ENCODE measurements at regions not wholly inside any gene's neighbourhood (a gene's known extent, or its start where the extent isn't known, plus 50 kb on each side); places are given as distances from the start of the nearest gene placed in this dataset.
A peak's percentile ranks its signal among the peaks of the same experiment; 100 is the strongest.
"Not testable (repeated sequence)": the region's sequence is repeated elsewhere in the genome, so short reads cannot be mapped to it uniquely, and the experiment has no call there.

DNA sequence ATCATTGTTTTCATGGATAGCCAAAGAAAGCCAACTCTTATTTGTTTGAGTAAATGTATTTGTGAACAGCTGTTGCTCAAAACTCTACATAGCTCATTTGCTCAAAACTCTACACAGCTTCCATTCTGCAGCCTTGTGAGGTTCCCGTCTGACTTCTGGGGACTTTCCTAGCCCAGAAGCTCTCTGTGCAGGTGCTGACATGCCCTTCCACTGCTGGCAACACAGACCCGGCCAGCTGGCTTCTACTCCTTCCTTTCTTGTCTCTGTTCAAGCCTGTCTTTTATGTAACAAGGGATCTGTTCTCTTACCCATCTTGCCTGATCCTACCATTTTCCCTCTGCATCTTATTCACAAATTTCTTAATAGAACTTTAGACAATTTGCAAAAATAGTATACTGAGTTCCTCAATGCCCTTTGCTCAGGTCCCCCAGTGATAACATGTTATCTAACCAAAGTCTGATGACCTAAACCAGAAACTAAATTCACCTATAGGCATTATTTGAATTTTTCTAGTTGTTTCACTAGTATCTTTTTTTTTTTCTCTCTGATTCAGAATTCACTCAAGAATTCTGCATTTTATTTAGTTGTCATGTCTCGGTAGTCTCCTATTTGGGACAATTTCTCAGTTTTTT, 556.5 kb upstream of the SEMA6A start:
- DNase-seq = no peak
- in situ Hi-C loops (cut with HindIII; ENCODE audit: low pct_ligation_motif_present, low pct_unique_long_range_greater_than_20kb, low sequenced_read_pairs) = no loop called here

DNA sequence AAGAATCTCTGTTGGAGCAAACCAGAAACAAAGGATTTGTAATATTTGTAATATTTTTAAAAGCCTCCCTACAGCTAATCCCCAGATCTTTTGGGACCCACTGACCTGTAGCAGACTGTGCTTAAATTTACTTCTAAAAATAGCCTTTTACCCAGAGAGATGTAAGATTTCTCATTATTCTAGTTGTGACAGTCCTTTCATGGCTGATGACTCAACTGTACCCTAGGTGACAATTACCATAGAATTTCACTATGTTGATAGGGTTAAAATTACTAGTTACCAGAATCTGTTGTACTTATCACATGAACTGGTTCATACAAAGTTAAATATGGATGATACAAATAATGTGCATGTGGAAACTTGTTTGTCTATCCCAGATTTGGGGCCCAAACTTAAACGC, 543.9 kb upstream of the SEMA6A start:
- DNase-seq = no peak
- in situ Hi-C loops (cut with HindIII; ENCODE audit: low pct_ligation_motif_present, low pct_unique_long_range_greater_than_20kb, low sequenced_read_pairs) = no loop called here

DNA sequence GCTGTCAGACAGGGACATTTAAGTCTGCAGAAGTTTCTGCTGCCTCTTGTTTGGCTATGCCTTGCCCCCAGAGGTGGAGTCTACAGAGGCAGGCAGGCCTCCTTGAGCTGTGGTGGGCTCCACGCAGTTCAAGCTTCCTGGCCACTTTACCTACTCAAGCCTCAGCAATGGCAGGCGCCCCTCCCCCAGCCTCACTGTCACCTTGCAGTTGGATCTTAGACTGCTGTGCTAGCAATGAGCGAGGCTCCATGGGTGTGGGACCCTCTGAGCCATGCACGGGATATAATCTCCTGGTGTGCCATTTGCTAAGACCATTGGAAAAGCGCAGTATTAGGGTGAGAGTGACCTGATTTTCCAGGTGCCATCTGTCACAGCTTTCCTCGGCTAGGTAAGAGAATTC, 542.7 kb upstream of the SEMA6A start:
- DNase-seq; in situ Hi-C loops (cut with HindIII; ENCODE audit: low pct_ligation_motif_present, low pct_unique_long_range_greater_than_20kb, low sequenced_read_pairs): not testable (repeated sequence)

DNA sequence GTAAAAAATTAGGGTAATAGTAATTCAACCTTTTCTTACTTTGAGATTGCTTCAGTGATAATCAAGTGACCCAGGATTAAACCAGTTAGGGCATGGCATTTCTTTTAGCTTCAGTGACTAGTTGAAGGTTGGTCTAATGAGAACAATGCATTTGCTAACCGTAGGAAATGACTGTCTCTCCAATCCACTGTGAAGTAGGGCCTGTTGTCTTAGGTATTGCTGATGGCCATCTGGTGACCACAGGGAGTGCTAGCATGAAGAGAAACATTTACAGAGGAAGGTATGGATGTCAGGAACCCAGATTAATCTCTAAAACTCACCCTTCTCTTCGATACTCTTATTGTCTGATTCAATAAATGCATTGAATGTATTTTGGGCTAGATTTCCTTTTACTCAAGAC, 535.9 kb upstream of the SEMA6A start:
- no peak for DNase-seq
- in situ Hi-C loops (cut with HindIII; ENCODE audit: low pct_ligation_motif_present, low pct_unique_long_range_greater_than_20kb, low sequenced_read_pairs) = no loop called here

DNA sequence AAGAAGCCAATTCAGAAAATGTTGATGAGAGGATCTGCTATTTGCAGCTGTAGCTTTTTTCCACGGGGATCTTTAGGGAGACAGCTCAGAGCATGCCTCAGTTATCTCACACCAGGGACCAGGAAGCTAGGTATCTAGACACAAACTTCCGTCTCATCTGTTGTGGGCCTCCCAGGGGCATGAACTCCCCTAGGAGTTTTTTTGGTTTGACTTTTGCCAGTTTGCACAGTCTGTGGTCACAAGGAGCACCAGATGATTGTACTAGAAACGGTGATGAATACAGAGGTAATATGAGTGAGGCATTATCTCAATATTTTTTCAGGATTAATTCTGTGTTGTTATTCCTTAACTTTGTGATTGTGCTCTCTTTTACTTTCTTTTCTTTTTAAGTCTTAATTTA, 533.2 kb upstream of the SEMA6A start:
- DNase-seq = no peak
- in situ Hi-C loops (cut with HindIII; ENCODE audit: low pct_ligation_motif_present, low pct_unique_long_range_greater_than_20kb, low sequenced_read_pairs) = no loop called here

DNA sequence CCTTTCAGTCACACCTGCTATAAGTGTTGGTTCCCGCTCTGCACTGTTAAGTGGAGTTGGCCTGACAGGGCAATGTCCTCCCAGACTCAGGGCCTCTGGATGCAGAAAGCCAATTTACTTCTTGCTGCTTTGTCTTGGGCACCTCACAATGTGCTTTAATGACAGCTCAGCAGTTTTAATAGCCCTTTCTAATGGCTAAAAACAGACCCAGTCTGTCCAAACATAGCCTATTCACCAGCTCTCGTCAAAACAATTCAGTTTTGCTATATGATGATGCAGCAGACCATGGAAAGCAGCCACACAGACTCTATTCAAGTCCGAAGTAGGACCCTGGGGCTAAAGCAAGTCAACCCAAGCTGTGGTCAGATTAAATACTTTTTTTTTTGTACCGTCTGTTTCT, 529.1 kb upstream of the SEMA6A start:
- DNase-seq = no peak
- in situ Hi-C loops (cut with HindIII; ENCODE audit: low pct_ligation_motif_present, low pct_unique_long_range_greater_than_20kb, low sequenced_read_pairs) = no loop called here

DNA sequence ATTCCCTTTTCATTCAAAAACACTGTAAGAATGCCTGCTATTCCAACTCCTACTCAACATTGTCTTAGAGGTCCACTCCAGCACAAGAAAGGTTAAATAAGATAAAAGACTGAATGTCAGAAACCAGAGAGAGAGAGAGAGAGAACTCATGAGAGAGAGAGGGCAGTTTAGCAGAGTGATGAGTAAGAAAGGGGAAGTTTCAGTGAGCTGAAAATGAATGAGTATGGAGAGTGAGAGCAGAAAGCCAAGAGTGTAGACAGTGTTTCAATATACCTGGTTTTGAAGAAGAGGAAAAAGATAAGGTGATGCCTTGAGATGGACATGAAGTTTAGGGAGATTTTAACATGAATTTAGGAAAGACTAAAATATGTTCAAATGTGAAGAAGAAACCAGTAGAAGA, 528.0 kb upstream of the SEMA6A start:
- DNase-seq = no peak
- in situ Hi-C loops (cut with HindIII; ENCODE audit: low pct_ligation_motif_present, low pct_unique_long_range_greater_than_20kb, low sequenced_read_pairs) = no loop called here

DNA sequence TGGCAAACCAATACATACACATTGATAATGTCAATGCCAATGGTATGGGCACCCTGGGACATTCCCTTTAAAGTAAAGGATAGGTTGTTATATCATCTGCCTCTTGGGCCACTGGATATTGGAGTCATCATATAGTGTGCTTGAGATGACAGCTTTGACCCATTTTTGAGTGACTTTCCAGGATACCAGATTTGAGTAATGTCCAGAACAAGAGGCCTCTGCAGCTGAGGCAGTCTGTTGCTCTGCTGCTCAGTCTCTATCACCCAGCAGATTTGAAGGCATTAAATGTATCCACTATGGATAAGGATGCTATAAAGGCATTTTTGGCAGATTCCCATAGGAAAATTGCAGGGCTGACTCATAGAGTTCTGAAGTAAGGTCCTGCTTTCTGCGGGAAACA, 525.6 kb upstream of the SEMA6A start:
- in situ Hi-C loops (cut with HindIII; ENCODE audit: low pct_ligation_motif_present, low pct_unique_long_range_greater_than_20kb, low sequenced_read_pairs) = no loop called here
- DNase-seq = no peak

DNA sequence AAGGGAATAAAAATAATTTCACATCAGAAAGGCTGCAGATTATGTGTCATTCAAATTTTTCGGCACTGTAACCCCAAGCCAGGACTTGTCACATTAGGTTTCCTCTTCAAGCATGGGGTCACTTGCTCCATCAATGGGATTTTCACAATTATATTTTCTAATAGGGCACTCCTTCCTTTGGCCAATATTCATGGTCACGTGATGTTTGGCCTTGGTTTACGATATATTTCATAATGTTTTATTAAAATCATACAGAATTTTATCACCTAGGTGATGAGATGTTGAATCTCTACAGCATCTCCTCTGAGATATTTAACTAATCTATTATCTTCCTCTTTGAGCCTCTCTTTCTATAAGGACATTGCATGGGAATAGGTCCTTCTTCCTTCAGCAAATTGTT, 523.5 kb upstream of the SEMA6A start:
- no peak for DNase-seq
- in situ Hi-C loops (cut with HindIII; ENCODE audit: low pct_ligation_motif_present, low pct_unique_long_range_greater_than_20kb, low sequenced_read_pairs) = no loop called here

DNA sequence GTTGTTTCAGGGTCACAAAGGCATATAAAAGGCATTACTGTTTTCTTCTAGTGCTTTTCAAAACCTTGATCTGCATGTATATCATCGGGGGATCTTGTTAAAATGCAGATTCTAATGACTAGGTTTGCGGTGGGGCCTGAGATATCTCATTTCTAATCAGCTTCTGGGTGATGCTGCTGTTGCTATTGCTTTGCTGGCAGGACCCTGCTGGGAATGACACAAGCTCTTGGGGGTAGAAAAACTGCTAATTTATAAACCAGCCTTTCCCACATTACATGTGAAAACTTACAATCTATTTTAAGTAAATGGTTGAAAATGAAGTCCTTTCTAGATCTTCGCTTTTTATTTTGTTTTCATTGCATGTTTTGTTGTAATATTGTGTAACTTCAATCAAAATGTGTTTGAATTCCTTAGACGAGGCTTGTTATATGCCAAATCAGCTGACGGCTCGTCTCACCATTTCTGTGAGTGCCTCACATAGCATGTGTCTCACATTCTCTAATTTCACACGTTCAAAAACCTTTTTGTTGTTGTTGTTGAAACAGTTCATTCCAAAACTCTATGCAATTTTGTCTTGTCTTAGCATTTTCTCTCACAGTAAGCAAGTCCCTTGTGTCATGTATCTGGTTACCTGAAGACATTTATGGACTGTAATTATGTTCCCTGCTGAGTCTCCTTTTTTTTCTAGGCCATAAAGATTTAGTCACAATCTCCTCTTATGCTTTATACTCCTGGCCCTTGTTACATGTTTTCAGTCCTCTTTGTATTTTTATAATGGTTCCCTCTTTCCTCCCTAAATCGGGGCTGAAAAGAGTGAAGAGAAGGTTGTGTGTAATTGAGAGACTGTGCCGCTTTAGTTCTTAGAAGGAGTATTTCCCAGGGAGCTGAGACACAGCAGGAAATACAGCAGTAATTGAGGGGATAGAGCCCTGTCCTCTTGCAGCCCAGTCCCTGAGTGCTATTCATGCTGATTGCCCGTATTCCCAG, 521.0 kb upstream of the SEMA6A start:
- DNase-seq = no peak
- in situ Hi-C loops (cut with HindIII; ENCODE audit: low pct_ligation_motif_present, low pct_unique_long_range_greater_than_20kb, low sequenced_read_pairs) = no loop called here

DNA sequence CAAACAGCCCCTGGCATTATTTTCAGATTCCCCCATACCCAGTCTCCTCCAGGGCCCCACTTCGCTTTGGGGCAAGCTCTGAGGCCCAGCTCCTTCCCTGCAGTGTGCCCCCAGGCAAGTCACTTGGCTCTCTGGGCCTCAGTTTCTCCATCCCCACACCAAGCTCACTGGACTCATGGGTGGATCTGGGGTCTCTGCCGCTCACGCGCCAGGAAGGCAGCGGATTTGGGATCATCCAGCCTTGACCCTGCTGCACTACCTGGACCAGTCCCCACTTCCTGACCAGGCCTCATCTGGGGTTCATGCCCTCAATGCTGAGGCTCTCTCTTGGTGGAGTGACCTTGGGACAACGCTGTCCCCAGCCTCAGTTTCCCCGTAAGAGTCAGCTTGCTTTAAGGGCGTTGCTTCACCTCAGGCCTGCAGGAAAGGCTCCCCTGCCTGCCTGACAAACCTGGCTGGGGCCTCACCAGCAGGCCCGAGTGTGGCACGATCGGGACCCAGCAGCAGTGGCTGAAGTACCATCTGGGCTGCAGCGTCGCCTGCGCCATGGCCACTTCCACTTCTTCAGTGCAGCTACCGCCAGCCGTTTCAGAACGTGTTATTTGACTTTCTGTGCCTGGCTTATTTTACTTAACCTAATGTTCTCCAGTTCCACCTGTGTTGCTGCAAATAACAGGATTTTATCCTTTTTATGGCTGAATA, 519.6 kb upstream of the SEMA6A start:
- no peak for DNase-seq
- in situ Hi-C loops (cut with HindIII; ENCODE audit: low pct_ligation_motif_present, low pct_unique_long_range_greater_than_20kb, low sequenced_read_pairs) = no loop called here

DNA sequence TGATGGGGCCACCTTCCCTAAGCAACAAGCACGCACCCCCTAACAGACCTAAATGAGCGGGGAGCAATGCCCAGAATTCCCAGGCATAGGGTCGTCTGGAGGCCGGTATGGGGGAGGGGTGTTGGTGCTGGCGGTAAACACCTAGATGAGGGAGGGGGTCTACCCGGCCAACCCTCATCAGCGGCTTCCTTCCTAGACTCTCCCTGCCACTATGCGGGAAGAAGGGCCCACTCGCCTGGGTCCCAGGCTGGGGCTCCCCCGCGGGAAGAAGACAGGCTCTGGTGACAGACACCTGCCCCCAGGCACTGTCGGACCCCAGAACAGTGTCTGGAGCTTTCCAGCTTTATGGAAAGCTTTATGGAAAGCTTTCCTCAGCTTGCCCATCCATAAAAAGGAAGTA, 519.0 kb upstream of the SEMA6A start:
- no peak for DNase-seq
- in situ Hi-C loops (cut with HindIII; ENCODE audit: low pct_ligation_motif_present, low pct_unique_long_range_greater_than_20kb, low sequenced_read_pairs) = no loop called here

DNA sequence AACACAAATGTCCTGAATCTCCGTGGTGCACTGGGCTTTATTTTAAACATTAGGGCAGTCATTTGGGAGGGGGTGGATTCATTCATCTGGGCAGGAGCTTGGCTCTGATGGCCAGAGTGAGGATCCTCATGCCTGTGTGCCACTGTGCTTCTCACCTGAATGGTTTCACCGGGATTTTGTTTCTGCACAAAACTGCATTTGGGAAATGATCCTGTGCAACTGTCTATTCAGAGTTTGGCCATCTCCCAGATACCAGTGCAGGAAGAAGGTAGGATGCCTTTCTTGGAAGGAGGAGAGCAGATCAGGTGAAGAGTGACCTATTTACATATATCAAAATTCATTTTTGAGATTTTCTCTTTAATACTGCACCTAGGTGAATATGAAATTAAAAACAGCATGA, 514.4 kb upstream of the SEMA6A start:
- in situ Hi-C loops (cut with HindIII; ENCODE audit: low pct_ligation_motif_present, low pct_unique_long_range_greater_than_20kb, low sequenced_read_pairs) = no loop called here
- DNase-seq = no peak

DNA sequence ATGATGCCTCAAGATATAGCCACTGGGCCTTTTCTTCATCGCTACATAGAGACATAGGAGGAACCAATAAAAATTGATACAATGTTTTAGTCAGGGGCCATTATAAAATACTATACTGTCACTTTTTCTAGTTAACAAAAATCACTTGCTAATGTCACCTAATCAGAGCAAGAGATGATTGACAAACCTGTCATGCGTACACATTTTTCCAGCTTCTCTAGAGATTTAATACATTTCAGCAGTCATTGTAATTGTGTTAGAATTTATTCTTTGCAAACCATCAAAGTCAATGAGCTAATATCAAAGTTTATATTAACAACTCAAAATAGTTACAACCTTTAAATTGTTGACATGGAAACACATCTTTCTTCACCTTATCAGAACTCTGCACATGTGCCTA, 513.6 kb upstream of the SEMA6A start:
- DNase-seq = no peak
- in situ Hi-C loops (cut with HindIII; ENCODE audit: low pct_ligation_motif_present, low pct_unique_long_range_greater_than_20kb, low sequenced_read_pairs) = no loop called here

DNA sequence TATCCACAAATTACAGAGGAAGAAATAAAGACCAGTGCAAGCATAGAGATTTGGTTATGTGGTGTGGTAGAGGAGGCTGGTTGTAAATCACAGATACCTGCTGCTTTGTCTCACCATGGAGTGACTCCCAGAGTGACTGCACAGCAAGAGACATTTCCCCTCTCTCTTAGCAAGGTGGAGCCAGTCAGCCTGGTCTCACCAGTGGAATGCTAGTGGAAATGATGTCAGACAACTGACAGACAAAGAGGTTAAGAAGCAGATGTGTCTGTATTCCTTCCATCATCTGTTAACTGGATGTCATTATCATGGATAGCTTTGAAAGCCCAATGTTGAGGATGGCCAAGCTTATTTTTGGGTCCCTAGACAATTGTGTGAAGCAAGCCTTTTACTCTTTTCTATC, 509.4 kb upstream of the SEMA6A start:
- DNase-seq = no peak
- in situ Hi-C loops (cut with HindIII; ENCODE audit: low pct_ligation_motif_present, low pct_unique_long_range_greater_than_20kb, low sequenced_read_pairs) = no loop called here

DNA sequence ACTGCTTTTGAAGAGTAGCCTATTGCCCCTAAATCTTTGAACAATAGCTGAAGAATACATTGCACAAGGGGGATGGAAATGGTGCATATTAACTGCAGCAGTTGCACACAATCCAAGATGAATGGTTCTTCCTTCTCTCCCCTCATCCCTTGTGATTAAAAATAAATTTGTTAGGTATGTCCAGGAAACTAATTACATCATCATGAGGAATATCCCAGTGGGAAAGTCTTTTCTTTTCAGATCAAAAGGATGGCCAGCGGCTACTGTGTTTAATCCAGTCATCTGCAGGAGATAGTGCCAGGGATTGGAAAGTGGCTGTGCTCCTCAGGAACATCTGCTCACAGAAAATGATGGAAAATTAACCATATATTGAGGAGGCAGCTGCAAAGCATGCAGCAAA, 508.4 kb upstream of the SEMA6A start:
- in situ Hi-C loops (cut with HindIII; ENCODE audit: low pct_ligation_motif_present, low pct_unique_long_range_greater_than_20kb, low sequenced_read_pairs) = no loop called here

DNA sequence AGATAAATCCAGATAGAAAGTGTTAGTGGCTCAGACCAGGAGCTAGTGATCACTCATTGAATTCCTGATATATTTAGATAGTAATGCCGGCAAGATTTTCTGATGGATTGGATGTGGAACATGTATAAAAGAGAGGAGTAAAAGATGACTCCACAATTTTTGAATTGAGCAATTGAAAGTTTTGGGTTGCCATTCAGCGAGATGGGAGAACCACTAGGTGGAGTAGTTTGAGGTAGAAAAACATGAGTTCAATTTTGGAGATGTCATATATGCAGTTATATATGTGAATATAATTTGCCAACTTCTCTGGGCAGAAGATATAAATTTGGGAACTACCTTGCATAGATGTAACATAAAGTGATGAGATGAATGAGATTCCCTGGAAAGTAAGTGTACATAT, 502.5 kb upstream of the SEMA6A start:
- peak; percentile 7 for DNase-seq
- in situ Hi-C loops (cut with HindIII; ENCODE audit: low pct_ligation_motif_present, low pct_unique_long_range_greater_than_20kb, low sequenced_read_pairs) = no loop called here

More for the DNA sequence above, 508.4 kb upstream of the SEMA6A start:
- DNase-seq = no peak

DNA sequence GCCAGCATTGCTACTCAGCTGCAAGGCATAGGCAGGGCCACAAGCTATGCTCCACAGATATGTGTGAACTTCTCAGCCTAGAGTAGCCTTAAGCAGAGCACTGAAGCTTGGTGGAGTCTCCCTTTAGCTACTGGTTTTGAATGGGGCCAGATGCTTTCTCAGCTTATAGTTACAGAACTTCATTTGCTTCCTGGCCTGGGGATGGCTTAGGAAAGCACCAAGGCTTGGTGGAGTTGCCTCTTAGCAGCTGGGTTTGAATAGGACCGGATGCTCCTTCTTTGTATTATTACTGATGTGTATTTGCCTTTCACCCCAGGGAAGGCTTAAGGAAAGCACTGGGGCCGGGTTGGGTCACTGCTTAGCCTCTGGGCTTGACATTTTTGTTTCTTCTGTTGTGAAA, 497.8 kb upstream of the SEMA6A start:
- DNase-seq = no peak
- in situ Hi-C loops (cut with HindIII; ENCODE audit: low pct_ligation_motif_present, low pct_unique_long_range_greater_than_20kb, low sequenced_read_pairs) = no loop called here

DNA sequence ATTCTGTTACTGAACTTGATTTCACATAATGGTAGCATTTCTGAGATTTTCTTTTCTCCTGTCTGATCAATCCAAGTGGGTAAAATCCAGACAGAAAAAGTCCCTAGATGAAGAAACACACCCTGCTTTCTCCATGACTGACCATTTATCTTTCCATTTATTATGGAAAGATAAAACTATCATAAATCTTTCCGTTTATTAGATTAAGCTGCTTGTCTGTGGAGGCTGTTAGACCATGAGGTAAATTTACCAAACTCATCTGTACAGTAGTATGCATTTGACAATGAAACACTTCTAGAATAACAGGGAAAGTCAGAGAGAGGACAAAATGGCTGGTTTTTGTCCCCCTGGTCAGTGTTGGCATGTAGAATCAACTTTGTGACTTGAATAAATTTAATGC, 491.2 kb upstream of the SEMA6A start:
- in situ Hi-C loops (cut with HindIII; ENCODE audit: low pct_ligation_motif_present, low pct_unique_long_range_greater_than_20kb, low sequenced_read_pairs) = no loop called here
- no peak for DNase-seq
